Prostate gland (tissue), 2 donors: ENCODE measurements at regions not wholly inside any gene's neighbourhood (a gene's known extent, or its start where the extent isn't known, plus 50 kb on each side); places are given as distances from the start of the nearest gene placed in this dataset.

Source experiments
- CTCF ChIP-seq, 4 experiments: fragments of 200-600 bp in 2 of 4; fragments of 450-650 bp in 2 of 4; sonication (generic) in 2 of 4; IDR thresholded peaks; 1 replicate in 3 of 4; 2 replicates in 1 of 4; pipeline ENCODE4 v1.5.1; 2016 to 2019; ENCODE audit warnings: antibody characterized with exemption in 4 of 4, mild to moderate bottlenecking in 2 of 4, moderate library complexity in 2 of 4
- POLR2AphosphoS5 ChIP-seq: sonication (generic); formaldehyde crosslinking; IDR thresholded peaks from one replicate; pipeline ENCODE4 v1.6.1; 2017; ENCODE audit warnings: antibody characterized with exemption

- TF ChIP-seq CTCF (IDR thresholded peaks at IDR 0.05) = no peak
- TF ChIP-seq POLR2AphosphoS5 = no peak
Measured at GRCh38 chr6:104407957-104408356, 451.8 kb downstream of the HACE1 start.
